Transverse colon (tissue), 3 donors: ENCODE measurements at regions not wholly inside any gene's neighbourhood (a gene's known extent, or its start where the extent isn't known, plus 50 kb on each side); places are given as distances from the start of the nearest gene placed in this dataset.

Experiments used
- CTCF ChIP-seq, 5 experiments: fragments of 200-600 bp in 3 of 5; fragments of 450-650 bp in 2 of 5; sonication (generic) in 3 of 5; IDR thresholded peaks; 1 replicate in 2 of 5; 2 replicates in 3 of 5; pipeline ENCODE4 v1.5.1; 2016 to 2017; ENCODE audit warnings: antibody characterized with exemption in 5 of 5, inconsistent platforms in 3 of 5, mild to moderate bottlenecking in 2 of 5, moderate library complexity in 1 of 5
- EP300 ChIP-seq: sonication (generic); formaldehyde crosslinking; IDR thresholded peaks from one replicate; pipeline ENCODE4 v1.6.1; 2017; ENCODE audit warnings: antibody characterized with exemption, low read depth

GRCh38 chr16:65648101-65648500 lies 526.2 kb upstream of the CDH11 start:
- TF ChIP-seq EP300 (no peak), CTCF (IDR thresholded peaks at IDR 0.05) (no peak)
